OCI-LY3 (cell line): ENCODE measurements at regions not wholly inside any gene's neighbourhood (a gene's known extent, or its start where the extent isn't known, plus 50 kb on each side); places are given as distances from the start of the nearest gene placed in this dataset.

Experiments used
- H2AFZ ChIP-seq: fragments of 200-600, 300-600 bp; shearing (Covaris generic); 2 replicates; pipeline ENCODE4 v1.6.0; 2014; ENCODE audit warnings: antibody characterized with exemption, low read depth, low read length
- H3K27ac ChIP-seq: fragments of 200-600, 300-600 bp; sonication (generic); 2 replicates; pipeline ENCODE4 v1.5.1; 2014; ENCODE audit warnings: mild to moderate bottlenecking, low read length, moderate library complexity, mixed read lengths
- H3K27me3 ChIP-seq: fragments of 200-600, 300-600 bp; sonication (generic); 2 replicates; pipeline ENCODE4 v1.6.1; 2014; ENCODE audit warnings: low read depth, low read length, mixed read lengths
- H3K36me3 ChIP-seq: fragments of 200-600, 300-600 bp; sonication (generic); replicated peaks from 2 replicates; pipeline ENCODE3; 2014; ENCODE audit warnings: low read depth, low read length, mixed read lengths
- H3K4me1 ChIP-seq: fragments of 300-600, 200-600 bp; sonication (generic); 2 replicates; pipeline ENCODE4 v1.6.1; 2014; ENCODE audit warnings: low read length, mixed read lengths
- H3K4me2 ChIP-seq: fragments of 200-600, 300-600 bp; sonication (generic); 2 replicates; pipeline ENCODE4 v1.6.1; 2014; ENCODE audit warnings: low read length, mixed read lengths
- H3K4me3 ChIP-seq: fragments of 300-600, 200-600 bp; sonication (generic); 2 replicates; pipeline ENCODE4 v1.5.1; 2014; ENCODE audit warnings: antibody characterized with exemption, mild to moderate bottlenecking, low read length, moderate library complexity
- H3K79me2 ChIP-seq: fragments of 300-600, 200-600 bp; shearing (Covaris generic); 2 replicates; pipeline ENCODE4 v1.6.1; 2014; ENCODE audit warnings: mild to moderate bottlenecking, low read length, mixed read lengths
- H3K9ac ChIP-seq: fragments of 300-600, 200-600 bp; shearing (Covaris generic); 2 replicates; pipeline ENCODE4 v1.6.0; 2014; ENCODE audit warnings: mild to moderate bottlenecking, low read length, moderate library complexity
- H3K9me3 ChIP-seq: fragments of 200-600, 300-600 bp; shearing (Covaris generic); 2 replicates; pipeline ENCODE4 v1.6.1; 2014; ENCODE audit warnings: low read length, mixed read lengths; ENCODE audit not compliant: insufficient read depth
- H4K20me1 ChIP-seq: fragments of 200-600, 300-600 bp; sonication (generic); 2 replicates; pipeline ENCODE4 v1.6.1; 2016; ENCODE audit warnings: low read length, mixed read lengths; ENCODE audit not compliant: insufficient read depth
- EZH2phosphoT487 ChIP-seq: fragments of 200-600 bp; shearing (Covaris generic); IDR thresholded peaks from 2 replicates; pipeline ENCODE4 v1.6.1; 2018; ENCODE audit warnings: antibody characterized with exemption, mixed run types, low read depth
- TF ChIP-seq, protein P1 (sequence below): fragments of 200-600, 300-600 bp; sonication (generic); IDR thresholded peaks from 2 replicates; pipeline ENCODE4 v1.5.1; 2014; ENCODE audit warnings: antibody characterized with exemption, low read length, low read depth

DNA sequence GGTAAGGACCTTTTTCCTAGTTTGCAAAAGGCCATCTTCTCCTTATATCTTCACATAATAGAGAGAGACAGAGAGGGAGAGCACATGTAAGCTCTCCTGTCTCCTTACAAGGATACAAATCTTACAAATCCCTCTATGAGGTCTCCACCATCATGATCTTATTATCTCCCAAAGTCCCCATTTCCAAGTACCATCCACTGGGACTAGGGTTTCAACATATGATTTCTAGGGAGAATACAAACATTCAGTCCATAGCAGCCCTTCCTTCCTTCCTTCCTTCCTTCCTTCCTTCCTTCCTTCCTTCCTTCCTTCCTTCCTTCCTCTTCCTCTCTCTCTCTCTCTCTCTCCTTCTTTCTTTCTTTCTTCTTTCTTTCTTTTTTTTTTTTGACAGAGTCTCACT, 1132.9 kb upstream of the WWC1 start:
- no peak overlapping the region for H3K9ac ChIP-seq
- no peak overlapping the region for H2AFZ ChIP-seq
- no peak overlapping the region for H3K27ac ChIP-seq
- no peaks in the 10 kb centered on the region for H3K9me3 ChIP-seq
- no peak overlapping the region for H3K4me3 ChIP-seq
- TF ChIP-seq, protein P1, sequence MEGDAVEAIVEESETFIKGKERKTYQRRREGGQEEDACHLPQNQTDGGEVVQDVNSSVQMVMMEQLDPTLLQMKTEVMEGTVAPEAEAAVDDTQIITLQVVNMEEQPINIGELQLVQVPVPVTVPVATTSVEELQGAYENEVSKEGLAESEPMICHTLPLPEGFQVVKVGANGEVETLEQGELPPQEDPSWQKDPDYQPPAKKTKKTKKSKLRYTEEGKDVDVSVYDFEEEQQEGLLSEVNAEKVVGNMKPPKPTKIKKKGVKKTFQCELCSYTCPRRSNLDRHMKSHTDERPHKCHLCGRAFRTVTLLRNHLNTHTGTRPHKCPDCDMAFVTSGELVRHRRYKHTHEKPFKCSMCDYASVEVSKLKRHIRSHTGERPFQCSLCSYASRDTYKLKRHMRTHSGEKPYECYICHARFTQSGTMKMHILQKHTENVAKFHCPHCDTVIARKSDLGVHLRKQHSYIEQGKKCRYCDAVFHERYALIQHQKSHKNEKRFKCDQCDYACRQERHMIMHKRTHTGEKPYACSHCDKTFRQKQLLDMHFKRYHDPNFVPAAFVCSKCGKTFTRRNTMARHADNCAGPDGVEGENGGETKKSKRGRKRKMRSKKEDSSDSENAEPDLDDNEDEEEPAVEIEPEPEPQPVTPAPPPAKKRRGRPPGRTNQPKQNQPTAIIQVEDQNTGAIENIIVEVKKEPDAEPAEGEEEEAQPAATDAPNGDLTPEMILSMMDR: no peak
- TF ChIP-seq EZH2phosphoT487: no peak
- H3K4me2 ChIP-seq: no peak overlapping the region
- no peaks in the 10 kb centered on the region for H3K36me3 ChIP-seq
- no peaks in the 10 kb centered on the region for H3K4me1 ChIP-seq
- no peaks in the 10 kb centered on the region for H4K20me1 ChIP-seq
- no peaks in the 10 kb centered on the region for H3K79me2 ChIP-seq
- no peaks in the 10 kb centered on the region for H3K27me3 ChIP-seq

DNA sequence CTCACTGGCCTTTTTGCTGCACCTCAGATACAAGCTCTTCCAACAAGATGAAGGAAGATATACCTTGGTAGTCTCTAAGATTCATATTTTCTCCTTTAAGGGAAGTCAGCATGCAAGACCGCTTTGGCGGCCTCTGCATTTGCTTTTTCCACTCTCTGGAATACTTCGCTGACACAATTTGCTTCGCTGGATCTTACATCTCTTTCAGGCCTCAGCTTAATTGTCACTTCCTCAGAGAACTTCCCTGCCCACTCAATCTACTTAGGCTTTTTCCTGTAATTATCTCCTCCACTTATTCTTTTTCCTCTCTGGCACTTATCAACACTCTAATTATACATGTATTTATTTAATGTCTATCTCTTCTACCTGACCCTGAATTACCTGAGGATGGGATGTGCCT, 1131.1 kb upstream of the WWC1 start:
- H3K4me1 ChIP-seq: no peaks in the 10 kb centered on the region
- H3K27ac ChIP-seq: no peak overlapping the region
- no peak overlapping the region for H3K4me3 ChIP-seq
- no peak overlapping the region for H2AFZ ChIP-seq
- no peaks in the 10 kb centered on the region for H3K9me3 ChIP-seq
- H3K36me3 ChIP-seq: no peaks in the 10 kb centered on the region
- TF ChIP-seq EZH2phosphoT487: no peak
- TF ChIP-seq, protein P1: no peak
- H4K20me1 ChIP-seq: no peaks in the 10 kb centered on the region
- no peaks in the 10 kb centered on the region for H3K79me2 ChIP-seq
- no peaks in the 10 kb centered on the region for H3K27me3 ChIP-seq
- H3K9ac ChIP-seq: no peak overlapping the region
- H3K4me2 ChIP-seq: no peak overlapping the region

GRCh38 chr5:167166696-167167095, 1124.7 kb upstream of the WWC1 start:
- Histone ChIP-seq H2AFZ (no peak overlapping the region), H3K79me2 (no peaks in the 10 kb centered on the region), H4K20me1 (no peaks in the 10 kb centered on the region), H3K4me3 (no peak overlapping the region), H3K36me3 (no peaks in the 10 kb centered on the region), H3K9ac (no peak overlapping the region), H3K4me1 (no peaks in the 10 kb centered on the region), H3K9me3 (no peaks in the 10 kb centered on the region), H3K4me2 (no peak overlapping the region), H3K27me3 (no peaks in the 10 kb centered on the region), H3K27ac (no peak overlapping the region)
- TF ChIP-seq, protein P1: no peak
- TF ChIP-seq EZH2phosphoT487: no peak

DNA sequence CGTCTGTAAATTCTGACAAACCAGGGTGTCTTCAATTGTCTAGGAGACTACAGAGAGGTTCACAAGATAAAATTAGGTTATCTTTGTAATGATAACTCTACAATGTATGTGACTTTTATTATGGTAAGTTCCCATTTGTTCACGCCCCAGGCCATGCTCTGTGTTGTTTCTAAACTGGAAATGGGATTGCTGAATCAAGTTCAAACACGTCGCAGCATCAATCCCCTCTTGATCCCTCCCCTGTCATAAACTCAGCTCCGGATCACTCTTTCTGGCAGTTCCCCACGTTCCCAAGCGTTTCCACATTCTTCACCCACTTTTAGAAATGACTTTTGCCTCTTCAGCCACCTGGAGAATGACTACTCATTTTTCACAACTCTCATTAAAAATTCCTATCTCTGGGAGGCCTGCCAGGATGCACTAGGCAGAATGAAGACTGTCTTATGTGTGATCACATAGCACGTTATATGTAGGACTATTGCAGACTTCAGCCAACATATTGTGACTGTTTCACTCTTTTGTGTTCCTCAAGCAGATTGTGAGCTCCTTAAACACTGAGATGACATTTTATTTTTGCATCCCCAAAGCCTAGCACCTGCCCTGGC, 1124.2 kb upstream of the WWC1 start:
- no peak overlapping the region for H3K4me3 ChIP-seq
- H3K27ac ChIP-seq: no peak overlapping the region
- H3K79me2 ChIP-seq: no peaks in the 10 kb centered on the region
- no peak overlapping the region for H3K4me2 ChIP-seq
- no peaks in the 10 kb centered on the region for H3K9me3 ChIP-seq
- no peaks in the 10 kb centered on the region for H3K4me1 ChIP-seq
- no peaks in the 10 kb centered on the region for H3K36me3 ChIP-seq
- H3K27me3 ChIP-seq: no peaks in the 10 kb centered on the region
- H2AFZ ChIP-seq: no peak overlapping the region
- no peaks in the 10 kb centered on the region for H4K20me1 ChIP-seq
- H3K9ac ChIP-seq: no peak overlapping the region
- TF ChIP-seq, protein P1: no peak
- no peak for TF ChIP-seq EZH2phosphoT487
